ENCODE measurements at regions not wholly inside any gene's neighbourhood (a gene's known extent, or its start where the extent isn't known, plus 50 kb on each side); places are given as distances from the start of the nearest gene placed in this dataset.

DNA sequence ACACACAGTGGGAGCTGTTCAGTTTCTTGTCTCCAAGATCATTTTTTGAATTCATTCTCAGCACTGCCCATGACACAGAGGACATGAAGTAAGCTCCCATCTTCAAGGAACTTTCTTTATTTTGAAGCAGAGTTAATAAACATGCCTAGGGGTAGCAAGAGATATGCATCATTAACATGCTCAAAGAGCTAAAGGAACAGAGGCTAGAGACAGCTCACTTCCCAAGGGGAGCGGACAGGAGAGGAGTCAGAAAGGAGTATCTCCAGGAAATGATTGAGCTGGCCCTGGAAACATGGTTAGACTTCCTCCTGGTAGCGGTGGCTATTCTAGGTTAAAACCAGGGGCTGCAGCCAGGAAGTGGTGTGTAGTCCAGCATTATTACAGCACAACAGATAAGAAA, 135.9 kb downstream of the GPAM start:
- Histone ChIP-seq H3K4me3 (ENCODE audit: low read depth in 1 of 2, low read length in 2 of 2) (no peak overlapping the region), H3K27ac (ENCODE audit: low read depth in 2 of 2, low read length in 1 of 2) (no peak overlapping the region), H3K36me3 (ENCODE audit: control insufficient read depth in 2 of 2, insufficient read depth in 2 of 2, low read length in 1 of 2) (no peaks in the 10 kb centered on the region), H3K27me3 (ENCODE audit: control insufficient read depth in 1 of 2, insufficient read depth in 2 of 2, low read length in 2 of 2) (no peaks in the 10 kb centered on the region), H3K4me1 (ENCODE audit: control insufficient read depth in 2 of 2, insufficient read depth in 2 of 2, low read length in 1 of 2) (no peaks in the 10 kb centered on the region), H3K9me3 (ENCODE audit: control insufficient read depth in 2 of 2, insufficient read depth in 1 of 2, low read depth in 1 of 2, low read length in 1 of 2) (no peaks in the 10 kb centered on the region)
- WGBS, 2 donors: 33 to 75% methylated on average over 1 to 2 of the region's 2 CpGs

DNA sequence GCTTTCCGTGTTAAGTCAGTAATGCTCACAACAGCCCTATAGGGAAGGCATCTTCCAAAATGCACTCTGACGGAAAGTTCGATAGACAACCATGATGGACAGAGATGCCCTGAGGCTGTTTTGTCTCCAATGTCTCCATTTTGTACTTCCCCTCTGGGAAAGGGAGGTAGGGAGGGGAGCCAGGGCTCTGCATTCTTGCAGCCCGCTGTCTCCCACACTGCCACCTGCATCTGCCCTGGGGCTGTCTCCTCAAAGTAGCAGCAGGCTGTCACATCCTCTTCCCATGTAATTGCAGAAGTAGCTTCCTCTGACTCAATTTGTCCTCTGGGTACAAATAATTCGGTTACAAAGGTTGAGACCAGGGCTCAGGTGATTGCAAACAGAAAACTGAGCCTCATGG, 131.4 kb downstream of the GPAM start:
- Histone ChIP-seq H3K27me3 (ENCODE audit: control insufficient read depth in 1 of 2, insufficient read depth in 2 of 2, low read length in 2 of 2) (no peaks in the 10 kb centered on the region), H3K36me3 (ENCODE audit: control insufficient read depth in 2 of 2, insufficient read depth in 2 of 2, low read length in 1 of 2) (no peaks in the 10 kb centered on the region), H3K4me1 (ENCODE audit: control insufficient read depth in 2 of 2, insufficient read depth in 2 of 2, low read length in 1 of 2) (no peaks in the 10 kb centered on the region), H3K9me3 (ENCODE audit: control insufficient read depth in 2 of 2, insufficient read depth in 1 of 2, low read depth in 1 of 2, low read length in 1 of 2) (no peaks in the 10 kb centered on the region), H3K27ac (ENCODE audit: low read depth in 2 of 2, low read length in 1 of 2) (no peak overlapping the region), H3K4me3 (ENCODE audit: low read depth in 1 of 2, low read length in 2 of 2) (no peak overlapping the region)
- WGBS, 2 donors: 71 to 76% methylated on average over 5 of the region's 5 CpGs

DNA sequence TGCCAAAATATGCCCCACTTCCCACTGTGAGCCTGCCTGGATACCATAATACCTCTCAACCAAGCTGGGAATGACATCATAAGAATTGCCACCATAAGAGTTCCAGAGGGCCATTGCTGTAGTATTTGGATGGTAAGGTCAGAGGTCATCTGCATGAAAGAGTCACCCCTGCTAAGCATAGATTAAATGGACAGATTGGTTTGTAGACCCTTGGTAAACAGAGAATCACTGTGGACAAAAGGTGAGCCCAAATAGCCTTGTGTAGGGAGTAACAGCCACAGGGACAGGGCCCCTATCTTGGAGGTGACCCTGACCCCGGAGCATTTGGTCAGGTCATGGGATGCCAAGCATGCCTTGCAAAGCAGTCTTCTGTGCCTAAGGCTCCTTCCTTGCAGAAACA, 129.7 kb downstream of the GPAM start:
- Histone ChIP-seq H3K27me3 (ENCODE audit: control insufficient read depth in 1 of 2, insufficient read depth in 2 of 2, low read length in 2 of 2) (no peaks in the 10 kb centered on the region), H3K27ac (ENCODE audit: low read depth in 2 of 2, low read length in 1 of 2) (no peak overlapping the region), H3K9me3 (ENCODE audit: control insufficient read depth in 2 of 2, insufficient read depth in 1 of 2, low read depth in 1 of 2, low read length in 1 of 2) (no peaks in the 10 kb centered on the region), H3K4me3 (ENCODE audit: low read depth in 1 of 2, low read length in 2 of 2) (no peak overlapping the region), H3K36me3 (ENCODE audit: control insufficient read depth in 2 of 2, insufficient read depth in 2 of 2, low read length in 1 of 2) (no peaks in the 10 kb centered on the region), H3K4me1 (ENCODE audit: control insufficient read depth in 2 of 2, insufficient read depth in 2 of 2, low read length in 1 of 2) (no peaks in the 10 kb centered on the region)
- 46 to 55% methylated on average over 1 of the region's 1 CpG for WGBS, 2 donors

DNA sequence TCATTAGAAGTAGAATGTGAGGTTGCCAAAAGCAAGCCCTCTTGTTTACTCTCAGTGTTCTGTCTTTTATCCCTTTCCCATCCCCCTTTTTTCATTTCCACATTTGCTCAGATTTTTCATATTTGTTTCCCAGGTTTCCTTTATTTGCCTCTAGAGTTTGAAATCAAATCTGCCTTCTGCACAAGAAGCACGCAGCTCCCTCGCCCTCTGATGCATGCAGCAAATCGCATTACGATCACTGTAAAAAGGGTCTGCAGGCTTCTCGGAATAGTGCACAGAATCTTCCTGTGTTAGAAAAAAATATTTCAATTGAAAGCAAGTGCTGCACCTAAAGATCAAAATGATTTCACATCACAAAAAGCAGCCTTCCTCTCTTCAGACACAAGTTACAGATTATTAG, 129.0 kb downstream of the GPAM start:
- Histone ChIP-seq H3K27ac (ENCODE audit: low read depth in 2 of 2, low read length in 1 of 2) (no peak overlapping the region), H3K4me1 (ENCODE audit: control insufficient read depth in 2 of 2, insufficient read depth in 2 of 2, low read length in 1 of 2) (no peaks in the 10 kb centered on the region), H3K36me3 (ENCODE audit: control insufficient read depth in 2 of 2, insufficient read depth in 2 of 2, low read length in 1 of 2) (no peaks in the 10 kb centered on the region), H3K4me3 (ENCODE audit: low read depth in 1 of 2, low read length in 2 of 2) (no peak overlapping the region), H3K27me3 (ENCODE audit: control insufficient read depth in 1 of 2, insufficient read depth in 2 of 2, low read length in 2 of 2) (no peaks in the 10 kb centered on the region), H3K9me3 (ENCODE audit: control insufficient read depth in 2 of 2, insufficient read depth in 1 of 2, low read depth in 1 of 2, low read length in 1 of 2) (no peaks in the 10 kb centered on the region)
- WGBS, 2 donors: 83 to 87% methylated on average over 5 of the region's 5 CpGs

DNA sequence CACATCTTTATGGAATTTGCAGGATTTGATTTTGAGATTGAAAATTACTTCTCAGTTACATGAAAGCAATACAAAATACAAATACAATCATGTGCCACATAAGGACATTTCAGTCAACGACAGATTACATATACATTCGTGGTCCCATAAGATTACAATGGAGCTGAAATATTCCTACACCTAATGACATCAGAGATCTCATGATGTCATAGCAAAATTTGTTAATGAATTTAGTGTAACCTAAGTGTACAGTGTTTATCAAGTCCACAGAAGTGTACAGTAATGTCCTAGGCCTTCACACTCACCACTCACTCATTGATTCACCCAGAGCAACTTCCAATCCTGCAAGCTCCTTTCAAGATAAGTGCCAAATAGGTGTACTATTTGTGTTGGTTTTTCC, 126.5 kb downstream of the GPAM start:
- no peak overlapping the region for H3K4me3 ChIP-seq (ENCODE audit: low read depth in 1 of 2, low read length in 2 of 2)
- no peaks in the 10 kb centered on the region for H3K4me1 ChIP-seq (ENCODE audit: control insufficient read depth in 2 of 2, insufficient read depth in 2 of 2, low read length in 1 of 2)
- no peaks in the 10 kb centered on the region for H3K27me3 ChIP-seq (ENCODE audit: control insufficient read depth in 1 of 2, insufficient read depth in 2 of 2, low read length in 2 of 2)
- no peak overlapping the region for H3K27ac ChIP-seq (ENCODE audit: low read depth in 2 of 2, low read length in 1 of 2)
- 82 to 84% methylated on average over 2 of the region's 2 CpGs for WGBS, 2 donors
- H3K9me3 ChIP-seq (ENCODE audit: control insufficient read depth in 2 of 2, insufficient read depth in 1 of 2, low read depth in 1 of 2, low read length in 1 of 2): no peaks in the 10 kb centered on the region
- H3K36me3 ChIP-seq (ENCODE audit: control insufficient read depth in 2 of 2, insufficient read depth in 2 of 2, low read length in 1 of 2): no peaks in the 10 kb centered on the region

DNA sequence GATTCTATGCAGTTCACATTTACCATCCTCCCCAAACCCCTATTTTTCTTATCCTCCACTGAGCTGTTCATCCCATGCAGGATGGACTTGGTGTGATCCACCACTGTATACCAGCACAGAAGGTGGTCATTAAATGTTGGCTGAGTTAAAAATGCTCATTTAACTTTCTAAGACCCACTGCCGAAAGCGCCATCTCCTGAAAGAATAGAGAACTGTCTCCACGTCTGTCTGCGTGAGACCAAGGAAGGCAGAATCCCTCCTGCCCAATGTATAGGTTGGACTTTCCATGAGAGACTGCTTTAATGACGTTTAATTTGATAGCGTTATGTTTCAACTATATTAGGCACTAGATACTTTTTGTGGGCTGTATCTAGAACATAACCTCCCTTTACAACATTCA, 124.3 kb downstream of the GPAM start:
- H3K4me3 ChIP-seq (ENCODE audit: low read depth in 1 of 2, low read length in 2 of 2): no peak overlapping the region
- no peaks in the 10 kb centered on the region for H3K9me3 ChIP-seq (ENCODE audit: control insufficient read depth in 2 of 2, insufficient read depth in 1 of 2, low read depth in 1 of 2, low read length in 1 of 2)
- 79 to 81% methylated on average over 6 of the region's 6 CpGs for WGBS, 2 donors
- no peak overlapping the region for H3K27ac ChIP-seq (ENCODE audit: low read depth in 2 of 2, low read length in 1 of 2)
- H3K4me1 ChIP-seq (ENCODE audit: control insufficient read depth in 2 of 2, insufficient read depth in 2 of 2, low read length in 1 of 2): no peaks in the 10 kb centered on the region
- H3K27me3 ChIP-seq (ENCODE audit: control insufficient read depth in 1 of 2, insufficient read depth in 2 of 2, low read length in 2 of 2): no peaks in the 10 kb centered on the region
- H3K36me3 ChIP-seq (ENCODE audit: control insufficient read depth in 2 of 2, insufficient read depth in 2 of 2, low read length in 1 of 2): no peaks in the 10 kb centered on the region

DNA sequence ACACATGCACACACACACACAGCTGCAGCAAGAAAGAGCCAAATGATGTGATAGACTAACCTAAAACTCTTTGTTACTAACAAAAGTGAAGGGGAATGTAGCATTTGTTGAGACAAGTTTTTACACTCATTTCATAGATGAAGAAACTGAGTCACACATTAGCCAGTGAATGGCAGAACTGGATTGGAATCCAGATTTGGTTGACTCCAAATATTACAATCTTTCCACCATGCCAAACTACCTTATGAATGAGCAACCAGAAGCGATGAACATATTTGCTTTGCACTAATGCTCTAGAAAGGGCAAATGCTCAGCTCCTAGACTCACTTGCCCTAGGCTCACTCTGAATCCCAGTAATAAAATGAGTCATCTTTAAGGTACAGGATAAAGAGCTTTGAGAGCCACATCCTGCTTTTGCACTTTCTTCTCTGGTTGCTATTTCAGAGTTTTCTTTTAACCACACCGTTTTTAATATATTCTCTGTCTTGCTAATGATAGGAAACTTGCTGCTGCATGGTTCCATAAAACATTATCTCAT, 111.9 kb downstream of the GPAM start:
- Histone ChIP-seq H3K27me3 (ENCODE audit: control insufficient read depth in 1 of 2, insufficient read depth in 2 of 2, low read length in 2 of 2) (no peaks in the 10 kb centered on the region), H3K9me3 (ENCODE audit: control insufficient read depth in 2 of 2, insufficient read depth in 1 of 2, low read depth in 1 of 2, low read length in 1 of 2) (no peaks in the 10 kb centered on the region), H3K4me1 (ENCODE audit: control insufficient read depth in 2 of 2, insufficient read depth in 2 of 2, low read length in 1 of 2) (no peaks in the 10 kb centered on the region), H3K4me3 (ENCODE audit: low read depth in 1 of 2, low read length in 2 of 2) (no peak overlapping the region), H3K27ac (ENCODE audit: low read depth in 2 of 2, low read length in 1 of 2) (no peak overlapping the region), H3K36me3 (ENCODE audit: control insufficient read depth in 2 of 2, insufficient read depth in 2 of 2, low read length in 1 of 2) (no peaks in the 10 kb centered on the region)
- WGBS, 2 donors: 67 to 77% methylated on average over 2 of the region's 2 CpGs

DNA sequence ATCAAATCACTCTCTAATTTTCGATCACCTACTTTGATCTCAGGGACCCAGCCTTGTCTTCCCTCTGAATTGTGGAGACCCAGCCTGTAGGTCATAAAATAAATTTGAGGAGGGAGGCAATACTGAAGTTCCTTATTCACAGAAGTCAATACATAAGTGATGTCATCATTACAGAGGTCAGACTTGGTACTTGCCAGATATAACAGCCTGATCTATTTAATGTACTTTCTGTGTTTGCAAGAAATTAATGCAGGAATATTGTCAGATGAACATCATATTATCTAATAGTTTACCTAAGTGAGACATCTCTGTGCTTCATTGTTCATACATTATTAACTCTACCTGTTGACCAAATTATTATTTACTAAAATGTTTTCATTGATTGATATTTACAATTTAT, 105.6 kb downstream of the GPAM start:
- Histone ChIP-seq H3K27me3 (ENCODE audit: control insufficient read depth in 1 of 2, insufficient read depth in 2 of 2, low read length in 2 of 2) (no peaks in the 10 kb centered on the region), H3K27ac (ENCODE audit: low read depth in 2 of 2, low read length in 1 of 2) (no peak overlapping the region), H3K36me3 (ENCODE audit: control insufficient read depth in 2 of 2, insufficient read depth in 2 of 2, low read length in 1 of 2) (no peaks in the 10 kb centered on the region), H3K4me1 (ENCODE audit: control insufficient read depth in 2 of 2, insufficient read depth in 2 of 2, low read length in 1 of 2) (no peaks in the 10 kb centered on the region), H3K9me3 (ENCODE audit: control insufficient read depth in 2 of 2, insufficient read depth in 1 of 2, low read depth in 1 of 2, low read length in 1 of 2) (no peaks in the 10 kb centered on the region), H3K4me3 (ENCODE audit: low read depth in 1 of 2, low read length in 2 of 2) (no peak overlapping the region)
- WGBS, 2 donors: 70% methylated on average over 1 of the region's 1 CpG

DNA sequence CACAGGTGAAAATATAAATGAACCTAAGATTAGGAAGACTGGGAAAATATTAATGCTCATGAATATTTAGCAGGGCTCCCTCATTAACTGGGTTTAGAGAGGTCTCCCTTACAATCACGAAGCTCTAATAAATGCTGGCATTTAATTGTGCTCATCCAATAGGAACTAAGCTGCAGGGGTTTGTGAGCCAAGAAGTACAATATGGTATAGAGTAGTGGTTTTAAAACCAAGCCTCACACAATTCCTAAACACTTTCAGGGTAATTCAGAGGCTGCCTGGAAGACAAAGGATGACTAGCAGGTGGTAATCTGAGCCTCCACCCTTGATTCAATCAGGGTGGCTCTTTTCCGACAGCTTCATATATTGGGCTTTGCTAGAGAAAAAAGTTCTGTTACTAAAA, 103.3 kb downstream of the GPAM start:
- 68 to 73% methylated on average over 2 of the region's 2 CpGs for WGBS, 2 donors
- Histone ChIP-seq H3K27me3 (ENCODE audit: control insufficient read depth in 1 of 2, insufficient read depth in 2 of 2, low read length in 2 of 2) (no peaks in the 10 kb centered on the region), H3K27ac (ENCODE audit: low read depth in 2 of 2, low read length in 1 of 2) (no peak overlapping the region), H3K36me3 (ENCODE audit: control insufficient read depth in 2 of 2, insufficient read depth in 2 of 2, low read length in 1 of 2) (no peaks in the 10 kb centered on the region), H3K4me1 (ENCODE audit: control insufficient read depth in 2 of 2, insufficient read depth in 2 of 2, low read length in 1 of 2) (no peaks in the 10 kb centered on the region), H3K4me3 (ENCODE audit: low read depth in 1 of 2, low read length in 2 of 2) (no peak overlapping the region), H3K9me3 (ENCODE audit: control insufficient read depth in 2 of 2, insufficient read depth in 1 of 2, low read depth in 1 of 2, low read length in 1 of 2) (no peaks in the 10 kb centered on the region)

DNA sequence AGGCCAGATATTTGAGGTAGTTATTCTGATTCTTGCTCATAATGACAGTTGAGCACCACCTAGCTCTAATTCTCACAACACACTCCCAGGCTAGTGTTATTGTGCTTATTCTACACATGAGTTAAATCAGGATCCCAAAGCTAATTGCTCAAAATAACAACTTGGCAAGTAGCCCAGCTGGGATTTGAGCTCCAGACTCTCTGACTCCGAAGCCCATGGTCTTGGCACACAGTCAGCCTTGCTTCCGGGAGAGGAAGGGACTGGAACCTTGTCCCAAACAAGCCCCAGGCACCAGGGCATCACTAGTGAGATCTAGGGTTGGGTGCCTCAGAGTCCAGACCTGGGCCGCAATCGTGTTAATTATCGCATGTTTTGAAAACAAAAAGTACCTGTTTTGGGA, 101.4 kb downstream of the GPAM start:
- Histone ChIP-seq H3K4me3 (ENCODE audit: low read depth in 1 of 2, low read length in 2 of 2) (no peak overlapping the region), H3K36me3 (ENCODE audit: control insufficient read depth in 2 of 2, insufficient read depth in 2 of 2, low read length in 1 of 2) (no peaks in the 10 kb centered on the region), H3K9me3 (ENCODE audit: control insufficient read depth in 2 of 2, insufficient read depth in 1 of 2, low read depth in 1 of 2, low read length in 1 of 2) (no peaks in the 10 kb centered on the region), H3K27ac (ENCODE audit: low read depth in 2 of 2, low read length in 1 of 2) (no peak overlapping the region), H3K27me3 (ENCODE audit: control insufficient read depth in 1 of 2, insufficient read depth in 2 of 2, low read length in 2 of 2) (no peaks in the 10 kb centered on the region), H3K4me1 (ENCODE audit: control insufficient read depth in 2 of 2, insufficient read depth in 2 of 2, low read length in 1 of 2) (no peaks in the 10 kb centered on the region)
- 55 to 57% methylated on average over 5 of the region's 5 CpGs for WGBS, 2 donors

Measured in esophagus (tissue), 2 donors.